HCT116 (cell line): ENCODE measurements at regions not wholly inside any gene's neighbourhood (a gene's known extent, or its start where the extent isn't known, plus 50 kb on each side); places are given as distances from the start of the nearest gene placed in this dataset.
A peak's percentile ranks its signal among the peaks of the same experiment; 100 is the strongest.

Experiments used
- ATAC-seq: fragments of 200-7000 bp; cut with Tn5 transposase; 2 replicates; pipeline ENCODE4 v1.9.1; 2020; ENCODE audit warnings: mild to moderate bottlenecking, moderate library complexity
- BruUV-seq: library from RNA; stranded (reverse); fragments of 400-500 nt; replicated peaks from 2 replicates; lab custom pipeline; 2021; lab: Mats Ljungman, UMichigan
- CTCF ChIA-PET: fragments of 300-600 bp; sonication (Branson Sonifier 250); formaldehyde crosslinking; loops from one replicate; lab custom pipeline; 2021; ENCODE audit warnings: antibody characterized with exemption; lab: Charles Lee
- POLR2A ChIA-PET: fragments of 300-600, 350-600 bp; sonication (Branson Sonifier 250); formaldehyde crosslinking; loops from one replicate; lab custom pipeline; 2021; ENCODE audit warnings: antibody characterized with exemption; lab: Charles Lee
- RAD21 ChIA-PET, 2 experiments: fragments of 300-600 bp; sonication (Branson Sonifier 250); formaldehyde crosslinking; loops; one replicate each; lab custom pipeline; 2023; ENCODE audit warnings: low total read pairs in 2 of 2; ENCODE audit not compliant: uncharacterized antibody in 2 of 2, unreplicated experiment in 2 of 2, low non-redundant PET in 1 of 2; lab: Charles Lee
- DNase-seq: peaks from one replicate; pipeline ENCODE4 v3.0.0-alpha.2; 2010; ENCODE audit warnings: low read depth, low spot score
- H2AFZ ChIP-seq: fragments of 200-600 bp; shearing (Covaris generic), sonication (generic); 2 replicates; pipeline ENCODE4 v1.6.1; 2017; ENCODE audit warnings: low read depth, mixed run types, mixed read lengths, antibody characterized with exemption, low read length; ENCODE audit not compliant: poor library complexity, severe bottlenecking
- H3K27ac ChIP-seq: 2 replicates; pipeline ENCODE4 v1.5.1; 2012; ENCODE audit warnings: low read depth, low read length
- H3K27me3 ChIP-seq: fragments of 200-600 bp; sonication (generic); 2 replicates; pipeline ENCODE4 v1.6.1; 2016; ENCODE audit warnings: mixed run types, low read length, mixed read lengths; ENCODE audit not compliant: insufficient read depth
- H3K36me3 ChIP-seq, 2 experiments: fragments of 200-500 bp in 1 of 2; fragments of 200-600 bp in 1 of 2; sonication (Bioruptor generic) in 1 of 2; sonication (generic) in 1 of 2; 2 replicates each; pipeline versions ENCODE4 v1.5.1 to v1.6.1; 2014 to 2016; ENCODE audit warnings: low read length in 2 of 2, inconsistent platforms in 1 of 2, mixed read lengths in 1 of 2, mixed run types in 1 of 2; ENCODE audit not compliant: insufficient read depth in 2 of 2, control insufficient read depth in 1 of 2
- H3K4me1 ChIP-seq, 2 experiments: fragments of 200-600 bp in 1 of 2; sonication (generic) in 1 of 2; 2 replicates each; pipeline versions ENCODE4 v1.5.1 to v1.6.1; 2012 to 2017; ENCODE audit warnings: low read length in 2 of 2, inconsistent platforms in 1 of 2, mild to moderate bottlenecking in 1 of 2, mixed read lengths in 1 of 2, mixed run types in 1 of 2, moderate library complexity in 1 of 2; ENCODE audit not compliant: insufficient read depth in 2 of 2, control insufficient read depth in 1 of 2
- H3K4me2 ChIP-seq: fragments of 200-600 bp; sonication (generic); 2 replicates; pipeline ENCODE4 v1.6.1; 2017; ENCODE audit warnings: mixed run types, low read length, mixed read lengths
- H3K4me3 ChIP-seq, 2 experiments: fragments of 200-600 bp in 1 of 2; sonication (generic) in 1 of 2; replicated peaks in 1 of 2; 2 replicates each; pipeline ENCODE4 v1.5.1; 2011 to 2016; ENCODE audit warnings: low read length in 2 of 2, control low read depth in 1 of 2, low read depth in 1 of 2, mild to moderate bottlenecking in 1 of 2, mixed read lengths in 1 of 2, mixed run types in 1 of 2
- H3K79me2 ChIP-seq: fragments of 200-600 bp; sonication (generic); 2 replicates; pipeline ENCODE4 v1.6.1; 2017; ENCODE audit warnings: mild to moderate bottlenecking, mixed run types, low read length, moderate library complexity, mixed read lengths; ENCODE audit not compliant: insufficient read depth
- H3K9ac ChIP-seq: fragments of 200-600 bp; sonication (generic); 2 replicates; pipeline ENCODE4 v1.6.1; 2016; ENCODE audit warnings: low read length, mixed read lengths
- H3K9me2 ChIP-seq: fragments of 200-600 bp; sonication (generic), shearing (Covaris generic); 2 replicates; pipeline ENCODE4 v1.6.1; 2017; ENCODE audit warnings: mixed run types, mild to moderate bottlenecking, moderate library complexity; ENCODE audit not compliant: insufficient read depth
- H3K9me3 ChIP-seq, 2 experiments: fragments of 200-500 bp in 1 of 2; fragments of 200-600 bp in 1 of 2; sonication (Bioruptor generic) in 1 of 2; sonication (generic) in 1 of 2; 2 replicates each; pipeline ENCODE4 v1.6.1; 2014 to 2017; ENCODE audit warnings: low read length in 2 of 2, mixed read lengths in 2 of 2, inconsistent platforms in 1 of 2, low read depth in 1 of 2, mild to moderate bottlenecking in 1 of 2, mixed run types in 1 of 2, moderate library complexity in 1 of 2; ENCODE audit not compliant: control insufficient read depth in 1 of 2, insufficient read depth in 1 of 2
- H4K20me1 ChIP-seq: fragments of 200-600 bp; sonication (generic), shearing (Covaris generic); 2 replicates; pipeline ENCODE4 v1.6.1; 2017; ENCODE audit warnings: mixed run types, mild to moderate bottlenecking, moderate library complexity; ENCODE audit not compliant: insufficient read depth
- ATF3 ChIP-seq: IDR thresholded peaks from 2 replicates; pipeline ENCODE4 v1.6.1; 2012
- EGR1 ChIP-seq: IDR thresholded peaks from 2 replicates; pipeline ENCODE4 v1.6.1; 2012; ENCODE audit warnings: low read depth
- ELF1 ChIP-seq: IDR thresholded peaks from 2 replicates; pipeline ENCODE4 v1.6.1; 2012; ENCODE audit warnings: low read depth, borderline replicate concordance
- EZH2phosphoT487 ChIP-seq: fragments of 200-600 bp; IDR thresholded peaks from 2 replicates; pipeline ENCODE4 v1.6.1; 2018; ENCODE audit warnings: antibody characterized with exemption, borderline replicate concordance
- FOSL1 ChIP-seq: IDR thresholded peaks from 2 replicates; pipeline ENCODE4 v1.6.1; 2012; ENCODE audit warnings: low read depth
- RAD21 ChIP-seq: IDR thresholded peaks from 2 replicates; pipeline ENCODE4 v1.6.1; 2012; ENCODE audit warnings: low read depth, mild to moderate bottlenecking
- REST ChIP-seq: IDR thresholded peaks from 2 replicates; pipeline ENCODE4 v1.6.1; 2012; ENCODE audit warnings: low read depth
- SIN3A ChIP-seq: IDR thresholded peaks from 2 replicates; pipeline ENCODE4 v1.6.1; 2012; ENCODE audit warnings: low read depth
- SP1 ChIP-seq: IDR thresholded peaks from 2 replicates; pipeline ENCODE4 v1.6.1; 2012; ENCODE audit warnings: low read depth
- SRF ChIP-seq: IDR thresholded peaks from 2 replicates; pipeline ENCODE4 v1.6.1; 2012; ENCODE audit warnings: low read depth
- TCF7L2 ChIP-seq: IDR thresholded peaks from 2 replicates; pipeline ENCODE4 v1.7.0; 2011; ENCODE audit warnings: borderline replicate concordance, inconsistent platforms; ENCODE audit not compliant: insufficient read depth, insufficient read length; ENCODE audit errors: extremely low read depth
- ZBTB33 ChIP-seq: IDR thresholded peaks from 2 replicates; pipeline ENCODE4 v1.6.1; 2011; ENCODE audit warnings: mild to moderate bottlenecking, low read length, moderate library complexity; ENCODE audit not compliant: insufficient replicate concordance; ENCODE audit errors: extremely low read depth
- ZNF274 ChIP-seq: fragments of 200-500 bp; sonication (Bioruptor generic); IDR thresholded peaks from 2 replicates; pipeline ENCODE4 v1.6.1; 2014; ENCODE audit warnings: mild to moderate bottlenecking, low read depth, low read length, inconsistent platforms
- intact Hi-C: fragments of 100-400 bp; cut with micrococcal nuclease; formaldehyde crosslinking; loops from 2 replicates; pipeline ENCODE4 v1.10.0; 2022

- CTCF ChIA-PET: no interaction called here
- RAD21 ChIA-PET: no interaction called here
- DNase-seq (no peak), ATAC-seq (peak; percentile 47; the same call in 1 of the 2 replicates)
- Histone ChIP-seq H3K4me1 (no peaks in the 10 kb centered on the region), H3K36me3 (no peaks in the 10 kb centered on the region), H4K20me1 (no peaks in the 10 kb centered on the region), H2AFZ (no peak overlapping the region), H3K9me3 (no peaks in the 10 kb centered on the region), H3K79me2 (no peaks in the 10 kb centered on the region), H3K27me3 (no peaks in the 10 kb centered on the region), H3K4me3 (no peak overlapping the region), H3K4me2 (no peak overlapping the region), H3K27ac (no peak overlapping the region), H3K9ac (no peak overlapping the region), H3K9me2 (no peaks in the 10 kb centered on the region)
- POLR2A ChIA-PET: no interaction called here
- TF ChIP-seq TCF7L2: no peak
- BruUV-seq: no TSS peak
- intact Hi-C loops: no loop called here
Measured at GRCh38 chr3:30305021-30305420, 301.4 kb upstream of the TGFBR2 start.

- no peaks in the 10 kb centered on the region for H3K9me3 ChIP-seq
- no peak overlapping the region for H3K4me2 ChIP-seq
- BruUV-seq: no TSS peak
- CTCF ChIA-PET: no interaction called here
- no peaks in the 10 kb centered on the region for H3K79me2 ChIP-seq
- H3K27ac ChIP-seq: no peak overlapping the region
- no peak overlapping the region for H3K4me3 ChIP-seq
- DNase-seq (no peak), ATAC-seq (no peak)
- H3K27me3 ChIP-seq: no peaks in the 10 kb centered on the region
- H4K20me1 ChIP-seq: no peaks in the 10 kb centered on the region
- H3K9me2 ChIP-seq: 0 out of 2 replicates have a peak, but pooled peaks cover 2% of the 10 kb centered on the region
- no peak overlapping the region for H2AFZ ChIP-seq
- H3K36me3 ChIP-seq: no peaks in the 10 kb centered on the region
- POLR2A ChIA-PET: no interaction called here
- RAD21 ChIA-PET: no interaction called here
- TF ChIP-seq SRF (no peak), FOSL1 (no peak), RAD21 (no peak), ZNF274 (no peak), ELF1 (no peak), ATF3 (no peak), TCF7L2 (no peak), EZH2phosphoT487 (no peak), SIN3A (no peak), REST (no peak), ZBTB33 (no peak), EGR1 (no peak), SP1 (no peak)
- intact Hi-C loops: no loop called here
- no peak overlapping the region for H3K9ac ChIP-seq
- no peaks in the 10 kb centered on the region for H3K4me1 ChIP-seq
Measured at GRCh38 chr3:30306896-30307295, 299.5 kb upstream of the TGFBR2 start.
